ENCODE measurements at regions not wholly inside any gene's neighbourhood (a gene's known extent, or its start where the extent isn't known, plus 50 kb on each side); places are given as distances from the start of the nearest gene placed in this dataset.

DNA sequence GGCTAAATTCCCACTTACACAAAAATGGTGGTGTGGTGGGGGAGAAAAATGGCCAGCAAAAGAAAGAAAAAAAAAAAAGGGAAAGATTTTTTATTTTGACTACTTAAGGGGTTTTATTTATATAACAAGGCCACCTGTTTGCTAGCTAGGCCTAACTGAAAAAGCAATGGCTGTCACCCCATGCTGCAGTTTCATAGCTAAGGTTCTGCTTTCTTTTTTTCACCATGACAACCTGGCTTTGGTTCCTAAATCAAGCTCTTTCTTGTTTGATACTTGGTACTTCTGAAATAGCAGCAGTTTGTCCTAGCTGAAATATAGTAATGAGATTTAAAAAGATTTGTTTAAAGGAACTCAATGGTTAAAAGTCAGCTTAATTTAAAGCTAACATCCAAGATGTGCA, 433.2 kb upstream of the MEX3C start:
- Mint-ChIP-seq H3K9me3 (peaks cover 29% of the 10 kb centered on the region), H3K4me1 (no peaks in the 10 kb centered on the region), H3K36me3 (peaks cover under 1% of the 10 kb centered on the region), H3K27me3 (ENCODE audit: insufficient read depth, low read depth) (peaks cover 3% of the 10 kb centered on the region), H3K4me3 (no peak overlapping the region), H3K27ac (no peak overlapping the region)
- H3K4me1 ChIP-seq: no peaks in the 10 kb centered on the region
- no peaks in the 10 kb centered on the region for H3F3A ChIP-seq (ENCODE audit: low read depth)
- no peaks in the 10 kb centered on the region for H3K27me3 ChIP-seq
- no peak overlapping the region for H3K27ac ChIP-seq
- H3K36me3 ChIP-seq: peaks cover 5% of the 10 kb centered on the region
- H3K4me3 ChIP-seq: no peak overlapping the region
- no peak for DNase-seq (ENCODE audit: low spot score)
- no peak overlapping the region for H2AFZ ChIP-seq (replicated peaks)
- no peak overlapping the region for H3K9ac ChIP-seq
- H3K9me3 ChIP-seq (ENCODE audit: low read depth): peaks cover 34% of the 10 kb centered on the region
- no peaks in the 10 kb centered on the region for H4K20me1 ChIP-seq (ENCODE audit: low read depth)
- no peaks in the 10 kb centered on the region for H3K79me2 ChIP-seq (ENCODE audit: low read depth)
- no peak overlapping the region for H3K4me2 ChIP-seq
- no peak for TF ChIP-seq EZH2 (IDR thresholded peaks at IDR 0.05)
- TF ChIP-seq, protein P1, sequence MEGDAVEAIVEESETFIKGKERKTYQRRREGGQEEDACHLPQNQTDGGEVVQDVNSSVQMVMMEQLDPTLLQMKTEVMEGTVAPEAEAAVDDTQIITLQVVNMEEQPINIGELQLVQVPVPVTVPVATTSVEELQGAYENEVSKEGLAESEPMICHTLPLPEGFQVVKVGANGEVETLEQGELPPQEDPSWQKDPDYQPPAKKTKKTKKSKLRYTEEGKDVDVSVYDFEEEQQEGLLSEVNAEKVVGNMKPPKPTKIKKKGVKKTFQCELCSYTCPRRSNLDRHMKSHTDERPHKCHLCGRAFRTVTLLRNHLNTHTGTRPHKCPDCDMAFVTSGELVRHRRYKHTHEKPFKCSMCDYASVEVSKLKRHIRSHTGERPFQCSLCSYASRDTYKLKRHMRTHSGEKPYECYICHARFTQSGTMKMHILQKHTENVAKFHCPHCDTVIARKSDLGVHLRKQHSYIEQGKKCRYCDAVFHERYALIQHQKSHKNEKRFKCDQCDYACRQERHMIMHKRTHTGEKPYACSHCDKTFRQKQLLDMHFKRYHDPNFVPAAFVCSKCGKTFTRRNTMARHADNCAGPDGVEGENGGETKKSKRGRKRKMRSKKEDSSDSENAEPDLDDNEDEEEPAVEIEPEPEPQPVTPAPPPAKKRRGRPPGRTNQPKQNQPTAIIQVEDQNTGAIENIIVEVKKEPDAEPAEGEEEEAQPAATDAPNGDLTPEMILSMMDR (IDR thresholded peaks at IDR 0.05): no peak

DNA sequence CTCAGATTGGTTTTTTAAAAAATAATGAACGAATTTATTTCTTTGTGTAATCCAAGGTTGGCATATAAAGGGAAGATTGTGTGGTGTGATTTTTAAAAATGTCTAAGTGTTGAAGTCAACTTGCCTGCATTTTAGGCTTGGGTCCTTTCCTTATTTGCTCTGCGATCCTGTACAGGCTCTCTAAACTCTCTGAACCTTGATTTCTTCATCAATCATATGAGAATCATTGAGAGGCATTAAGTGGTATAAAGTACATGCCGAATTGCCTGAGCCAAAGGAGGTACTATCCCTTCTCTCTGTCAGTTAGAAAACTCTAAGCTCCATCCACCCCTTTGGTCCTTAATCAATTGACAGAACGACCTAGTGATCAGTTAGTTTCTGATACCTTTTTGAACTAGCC, 440.4 kb upstream of the MEX3C start:
- H3K27me3 Mint-ChIP-seq (ENCODE audit: insufficient read depth, low read depth): peaks cover 3% of the 10 kb centered on the region
- H3K9me3 Mint-ChIP-seq: peaks cover 34% of the 10 kb centered on the region
- peaks cover 1% of the 10 kb centered on the region for H3K36me3 Mint-ChIP-seq
- no peak overlapping the region for H3K27ac Mint-ChIP-seq
- Histone ChIP-seq H3K9me3 (ENCODE audit: low read depth) (peaks cover 29% of the 10 kb centered on the region), H3K9ac (no peak overlapping the region), H3K36me3 (no peaks in the 10 kb centered on the region), H3K79me2 (ENCODE audit: low read depth) (no peaks in the 10 kb centered on the region), H4K20me1 (ENCODE audit: low read depth) (no peaks in the 10 kb centered on the region), H3K27ac (no peak overlapping the region), H3F3A (ENCODE audit: low read depth) (no peaks in the 10 kb centered on the region), H3K27me3 (no peaks in the 10 kb centered on the region), H2AFZ (replicated peaks) (no peak overlapping the region), H3K4me3 (no peak overlapping the region), H3K4me2 (no peak overlapping the region), H3K4me1 (no peaks in the 10 kb centered on the region)
- TF ChIP-seq, protein P1 (IDR thresholded peaks at IDR 0.05): no peak
- no peak for TF ChIP-seq EZH2 (IDR thresholded peaks at IDR 0.05)
- no peak for TF ChIP-seq EZH2phosphoT487 (IDR thresholded peaks at IDR 0.05)
- H3K4me1 Mint-ChIP-seq: peaks cover 3% of the 10 kb centered on the region
- H3K4me3 Mint-ChIP-seq: no peak overlapping the region
- no peak for DNase-seq (ENCODE audit: low spot score)

DNA sequence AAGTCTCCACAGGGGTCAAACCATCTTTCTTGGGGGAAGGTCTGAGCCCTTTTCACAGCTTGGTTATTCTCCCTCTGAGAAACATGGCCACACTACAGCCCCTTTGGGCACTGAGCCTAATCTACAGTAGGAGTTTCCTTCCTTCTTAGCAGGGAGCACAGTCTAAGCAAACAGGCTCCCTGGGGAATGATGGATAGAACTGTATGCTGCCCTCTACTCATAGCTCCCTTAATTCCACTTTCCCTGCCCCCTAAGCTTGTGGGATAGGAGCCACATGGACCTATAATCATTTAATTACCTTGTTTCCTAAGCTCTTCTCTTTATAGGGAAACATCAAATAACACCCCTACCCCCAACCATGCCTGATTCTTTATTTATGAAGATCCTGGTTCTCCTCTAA, 442.1 kb upstream of the MEX3C start:
- H3K9me3 Mint-ChIP-seq: peaks cover 24% of the 10 kb centered on the region
- TF ChIP-seq EZH2phosphoT487 (IDR thresholded peaks at IDR 0.05): no peak
- TF ChIP-seq EZH2 (IDR thresholded peaks at IDR 0.05): no peak
- TF ChIP-seq, protein P1 (IDR thresholded peaks at IDR 0.05): no peak
- Histone ChIP-seq H3K9ac (no peak overlapping the region), H3K79me2 (ENCODE audit: low read depth) (no peaks in the 10 kb centered on the region), H3K9me3 (ENCODE audit: low read depth) (peaks cover 13% of the 10 kb centered on the region), H3K27ac (no peak overlapping the region), H4K20me1 (ENCODE audit: low read depth) (no peaks in the 10 kb centered on the region), H3K27me3 (no peaks in the 10 kb centered on the region), H2AFZ (replicated peaks) (no peak overlapping the region), H3K4me2 (no peak overlapping the region), H3K4me3 (no peak overlapping the region), H3K4me1 (no peaks in the 10 kb centered on the region), H3K36me3 (no peaks in the 10 kb centered on the region), H3F3A (ENCODE audit: low read depth) (no peaks in the 10 kb centered on the region)
- H3K36me3 Mint-ChIP-seq: peaks cover 1% of the 10 kb centered on the region
- no peak overlapping the region for H3K4me3 Mint-ChIP-seq
- peaks cover 3% of the 10 kb centered on the region for H3K4me1 Mint-ChIP-seq
- DNase-seq (ENCODE audit: low spot score): no peak
- no peak overlapping the region for H3K27ac Mint-ChIP-seq
- H3K27me3 Mint-ChIP-seq (ENCODE audit: insufficient read depth, low read depth): no peaks in the 10 kb centered on the region

- H4K20me1 ChIP-seq (ENCODE audit: low read depth): no peaks in the 10 kb centered on the region
- no peaks in the 10 kb centered on the region for H3K27me3 Mint-ChIP-seq (ENCODE audit: insufficient read depth, low read depth)
- H3K27ac Mint-ChIP-seq: no peak overlapping the region
- no peaks in the 10 kb centered on the region for H3K9me3 ChIP-seq (ENCODE audit: low read depth)
- H3K9me3 Mint-ChIP-seq: peaks cover 2% of the 10 kb centered on the region
- DNase-seq (ENCODE audit: low spot score): no peak
- H3K36me3 Mint-ChIP-seq: no peaks in the 10 kb centered on the region
- H3F3A ChIP-seq (ENCODE audit: low read depth): no peaks in the 10 kb centered on the region
- H3K4me2 ChIP-seq: no peak overlapping the region
- H3K36me3 ChIP-seq: no peaks in the 10 kb centered on the region
- no peaks in the 10 kb centered on the region for H3K4me1 ChIP-seq
- no peak overlapping the region for H3K9ac ChIP-seq
- H3K27me3 ChIP-seq: no peaks in the 10 kb centered on the region
- TF ChIP-seq, protein P1 (IDR thresholded peaks at IDR 0.05): no peak
- TF ChIP-seq EZH2 (IDR thresholded peaks at IDR 0.05) (no peak), EZH2phosphoT487 (IDR thresholded peaks at IDR 0.05) (no peak)
- H2AFZ ChIP-seq (replicated peaks): no peak overlapping the region
- no peak overlapping the region for H3K4me3 Mint-ChIP-seq
- no peaks in the 10 kb centered on the region for H3K79me2 ChIP-seq (ENCODE audit: low read depth)
- no peak overlapping the region for H3K27ac ChIP-seq
- H3K4me1 Mint-ChIP-seq: peaks cover 3% of the 10 kb centered on the region
- H3K4me3 ChIP-seq: no peak overlapping the region
Observed at GRCh38 chr18:51643483-51643882, 446.0 kb upstream of the MEX3C start.

Data from neural progenitor cell (in vitro differentiated cells).